GM19099 (cell line): ENCODE measurements at regions not wholly inside any gene's neighbourhood (a gene's known extent, or its start where the extent isn't known, plus 50 kb on each side); places are given as distances from the start of the nearest gene placed in this dataset.

ENCODE experiments used
- POLR2A ChIP-seq: IDR thresholded peaks from 3 replicates; pipeline ENCODE4 v1.6.1; 2011; ENCODE audit warnings: low read depth; ENCODE audit not compliant: insufficient read length; ENCODE audit errors: extremely low read depth

DNA sequence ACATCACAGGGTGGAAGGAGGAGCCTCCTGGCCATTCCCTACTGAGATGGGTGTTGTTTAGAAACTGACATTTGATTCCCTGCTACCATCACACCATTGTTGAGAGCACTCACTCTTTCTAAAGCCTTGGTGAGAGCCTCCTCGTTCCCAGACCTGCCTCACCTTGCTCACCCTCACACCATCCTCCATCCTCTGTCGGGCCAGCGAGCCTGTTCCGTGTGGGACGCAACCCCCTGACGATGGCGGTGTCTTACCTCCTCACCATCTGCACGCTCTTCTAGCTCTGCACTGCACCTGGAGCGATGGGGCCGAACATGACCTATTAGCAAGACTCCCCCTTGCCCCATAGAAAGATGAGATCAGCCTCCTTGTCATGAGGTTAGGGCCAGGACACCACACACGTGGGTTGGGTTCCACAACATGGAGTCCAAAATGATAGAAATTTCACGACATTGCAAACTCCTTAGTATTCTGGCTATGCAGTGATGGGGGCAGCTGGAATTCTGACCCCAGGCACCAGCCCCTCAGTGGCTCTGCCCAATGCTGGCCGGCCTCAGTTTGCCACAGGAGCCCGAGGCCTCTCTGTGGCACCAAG lies 1017.9 kb downstream of the TBC1D22A start:
- TF ChIP-seq POLR2A, result no peak

DNA sequence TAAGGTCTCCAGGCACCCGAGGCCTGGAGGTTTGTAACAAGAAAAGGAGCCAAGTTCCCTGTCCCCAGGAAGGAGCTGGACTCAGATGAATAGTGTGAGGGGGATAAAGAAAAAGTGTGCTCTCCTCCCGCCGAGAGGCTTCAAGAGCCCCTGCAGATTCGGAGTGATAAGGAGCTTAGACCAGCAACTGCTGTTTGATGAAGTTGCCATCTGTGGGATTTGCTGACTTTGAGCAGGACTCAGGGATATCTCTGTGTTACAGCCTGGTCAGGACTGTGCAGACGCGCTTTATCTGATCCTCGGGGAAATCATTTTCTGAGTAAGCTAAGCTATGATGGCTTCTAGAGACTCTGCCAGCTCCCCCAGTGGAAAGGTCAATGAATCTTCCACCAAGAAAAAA lies 1017.0 kb downstream of the TBC1D22A start:
- no peak for TF ChIP-seq POLR2A

DNA sequence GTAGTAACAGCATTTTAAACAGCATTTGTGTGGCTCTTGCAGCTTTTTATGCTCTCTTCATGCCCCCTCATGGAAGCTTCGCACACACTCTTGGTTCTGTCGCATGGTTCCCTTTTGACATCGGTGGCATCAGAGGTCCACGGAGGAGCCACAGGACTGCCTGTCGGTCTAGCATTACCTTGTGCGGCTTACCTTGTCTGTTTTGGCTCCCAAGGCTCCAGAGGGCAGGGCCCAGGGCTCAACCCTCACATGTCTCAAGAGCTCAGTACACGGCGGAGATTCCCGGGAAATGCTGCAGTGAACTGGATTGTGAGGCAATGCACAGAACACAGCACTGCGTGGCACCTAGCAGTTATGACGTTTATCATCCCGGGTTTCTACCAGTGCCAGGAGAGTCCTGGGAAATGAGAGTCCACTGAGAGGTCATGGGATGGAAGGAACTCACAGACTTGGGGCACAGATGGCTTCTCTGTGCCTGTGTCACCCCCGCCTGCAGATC lies 1015.8 kb downstream of the TBC1D22A start:
- TF ChIP-seq POLR2A, result no peak

DNA sequence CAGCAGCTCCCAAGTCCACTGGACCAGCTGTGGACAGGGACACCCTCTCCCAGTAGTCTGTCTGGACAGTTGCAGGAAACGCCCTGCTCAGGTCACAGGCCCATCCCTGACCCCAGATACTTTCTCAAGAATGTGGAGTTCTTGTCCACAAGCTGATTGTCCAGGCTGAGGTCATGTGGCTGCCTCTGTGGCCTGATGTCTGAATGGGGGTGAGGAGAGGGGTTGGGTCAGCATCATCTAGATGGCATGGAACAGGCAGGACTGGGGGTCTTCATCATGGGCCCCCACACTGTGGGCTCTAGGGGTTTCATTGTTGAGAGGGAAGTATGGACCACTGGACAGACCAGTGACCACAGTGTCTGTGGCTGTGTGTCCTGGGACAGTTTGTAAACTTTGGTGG lies 1015.0 kb downstream of the TBC1D22A start:
- no peak for TF ChIP-seq POLR2A

DNA sequence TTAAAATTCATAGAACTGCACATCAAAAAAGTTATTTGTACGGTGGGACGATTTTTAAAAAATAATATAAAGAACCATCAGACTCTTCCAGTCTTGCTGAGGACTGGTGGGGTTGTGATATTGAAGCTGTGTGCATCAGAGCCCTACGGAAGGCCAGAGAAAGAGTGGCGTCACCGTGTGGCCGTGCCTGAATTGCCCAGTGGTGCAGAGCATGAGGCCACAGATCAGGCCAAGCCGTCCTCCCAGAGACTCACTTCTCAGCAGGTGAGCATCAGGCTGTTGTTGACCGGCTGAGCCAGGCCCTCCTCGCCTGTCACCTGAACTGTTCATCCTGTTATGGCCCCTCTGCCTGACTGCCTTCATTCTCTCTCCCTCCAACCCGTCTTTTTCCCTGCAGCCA lies 1013.9 kb downstream of the TBC1D22A start:
- no peak for TF ChIP-seq POLR2A

DNA sequence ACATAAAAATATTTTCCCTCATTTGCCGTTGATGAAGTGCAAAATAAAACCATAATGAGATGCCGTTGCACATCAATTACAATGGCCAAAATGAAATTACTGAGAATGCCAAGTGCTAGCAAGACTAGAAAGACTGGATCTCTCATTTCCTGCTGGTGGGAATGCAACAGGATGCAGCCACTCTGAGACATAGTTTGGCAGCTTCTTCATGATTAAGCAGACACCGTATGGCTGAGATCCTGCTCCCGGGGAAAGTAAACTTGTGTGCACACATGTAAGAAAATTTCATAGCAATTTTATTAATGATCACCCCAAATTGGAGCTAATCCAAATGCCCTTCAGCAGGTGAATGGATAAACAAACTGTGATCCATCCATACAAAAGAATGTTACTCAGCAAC lies 1013.2 kb downstream of the TBC1D22A start:
- no peak for TF ChIP-seq POLR2A

DNA sequence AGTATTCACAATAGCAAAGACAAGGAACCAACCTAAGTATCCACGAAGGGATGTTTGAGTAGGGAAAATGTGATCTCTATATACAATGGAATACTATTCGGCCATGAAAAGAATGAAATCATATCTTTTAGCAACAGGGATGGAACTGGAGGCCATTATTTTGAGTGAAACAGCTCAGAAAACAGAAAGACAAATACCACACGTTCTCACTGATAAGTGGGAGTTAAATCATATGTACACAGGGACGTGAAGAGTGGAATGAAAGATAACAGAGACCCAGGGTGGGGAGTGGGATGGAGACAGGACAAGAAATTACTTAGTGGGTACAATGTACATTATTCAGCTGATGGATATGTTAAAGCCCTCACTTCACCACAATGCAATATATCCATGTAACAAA lies 1012.7 kb downstream of the TBC1D22A start:
- TF ChIP-seq POLR2A, result no peak

DNA sequence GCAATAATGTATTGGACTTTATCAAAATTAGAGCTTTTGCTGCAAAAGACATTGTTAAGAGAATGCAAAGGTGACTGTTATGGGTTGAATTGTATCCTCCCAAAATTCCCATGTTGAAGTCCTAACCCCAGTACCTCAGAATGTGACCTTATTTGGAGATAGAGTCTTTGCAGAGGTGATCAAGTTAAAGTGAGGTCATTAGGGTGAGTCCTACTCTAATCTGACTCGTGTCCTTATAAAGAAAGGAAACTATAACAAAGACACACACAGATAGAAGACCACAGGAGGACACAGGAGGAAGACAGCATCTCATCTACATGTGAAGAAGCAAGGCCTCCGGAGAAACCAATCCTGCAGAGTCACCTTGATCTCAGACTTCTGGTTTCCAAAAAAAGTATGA lies 1011.2 kb downstream of the TBC1D22A start:
- no peak for TF ChIP-seq POLR2A

DNA sequence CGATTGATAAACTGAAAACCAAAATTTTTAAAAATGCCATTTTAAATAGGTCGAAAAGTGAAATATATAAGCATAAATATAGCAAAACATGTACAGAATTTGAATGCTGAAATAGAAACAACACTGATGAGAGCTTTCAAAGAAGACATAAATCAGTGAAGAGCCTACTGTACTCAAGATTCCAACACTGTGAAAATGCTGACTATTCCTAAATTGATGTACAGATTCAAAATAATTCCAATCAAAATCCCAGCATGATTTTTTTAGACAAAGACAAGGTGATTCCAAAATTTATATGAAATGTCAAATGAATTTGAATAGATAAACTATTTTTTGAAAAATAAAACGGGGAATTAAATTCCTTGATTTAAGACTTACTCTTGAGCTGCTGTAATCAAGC lies 1010.4 kb downstream of the TBC1D22A start:
- no peak for TF ChIP-seq POLR2A

DNA sequence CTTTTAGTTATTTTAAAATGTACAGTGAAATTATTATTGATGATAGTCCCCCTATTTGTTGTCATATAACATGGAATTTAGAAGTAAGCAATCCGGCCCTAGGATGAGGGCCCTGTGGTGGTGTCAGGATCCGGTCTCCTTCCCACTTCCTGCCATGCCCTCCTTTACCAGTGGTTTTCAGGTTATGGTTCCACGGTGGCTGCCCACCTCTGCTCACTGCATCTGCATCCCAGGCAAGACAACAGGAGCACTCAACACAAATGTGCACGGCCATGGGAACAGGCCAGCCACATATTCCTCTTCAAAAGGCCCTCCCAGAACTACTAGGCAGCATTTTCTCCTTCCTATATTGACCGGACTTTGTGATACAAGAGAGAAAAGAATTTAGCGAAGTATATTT lies 1007.2 kb downstream of the TBC1D22A start:
- TF ChIP-seq POLR2A, result no peak

DNA sequence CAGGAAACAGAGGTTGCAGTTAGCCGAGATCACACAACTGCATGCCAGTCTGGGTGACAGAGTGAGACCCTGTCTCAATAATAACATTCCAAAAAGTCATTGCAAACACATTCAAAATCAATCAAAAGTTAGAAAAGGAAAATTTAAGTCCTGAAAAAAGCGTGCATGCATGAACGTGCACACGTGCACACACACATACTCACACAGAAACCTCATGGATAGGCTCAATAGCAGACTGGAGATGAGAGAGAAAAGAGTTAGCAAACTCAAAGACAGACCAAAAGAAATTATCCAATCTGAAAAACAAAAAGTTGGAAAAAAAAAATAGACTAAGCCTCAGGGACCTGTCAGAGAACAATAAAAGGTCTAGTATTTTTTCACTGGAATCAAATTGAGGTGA lies 1005.6 kb downstream of the TBC1D22A start:
- TF ChIP-seq POLR2A, result no peak

DNA sequence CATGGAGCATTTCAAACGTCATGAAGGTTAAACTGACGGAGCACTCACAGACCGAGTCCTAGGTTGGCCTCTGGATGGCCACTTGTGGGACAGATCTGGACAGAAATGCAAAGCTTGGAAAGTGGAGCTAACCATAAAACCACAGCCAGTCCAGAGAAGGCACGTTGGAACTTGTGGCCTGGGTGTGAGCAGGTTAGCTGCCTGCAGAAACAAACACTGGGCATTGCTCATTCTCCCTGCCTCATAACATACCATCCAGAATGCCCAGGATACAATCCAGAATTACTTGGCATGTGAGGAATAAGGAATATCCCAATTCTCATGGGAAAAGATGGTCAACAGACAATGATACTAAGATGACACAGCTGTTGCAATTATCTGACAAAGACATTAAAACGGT lies 1005.0 kb downstream of the TBC1D22A start:
- no peak for TF ChIP-seq POLR2A

DNA sequence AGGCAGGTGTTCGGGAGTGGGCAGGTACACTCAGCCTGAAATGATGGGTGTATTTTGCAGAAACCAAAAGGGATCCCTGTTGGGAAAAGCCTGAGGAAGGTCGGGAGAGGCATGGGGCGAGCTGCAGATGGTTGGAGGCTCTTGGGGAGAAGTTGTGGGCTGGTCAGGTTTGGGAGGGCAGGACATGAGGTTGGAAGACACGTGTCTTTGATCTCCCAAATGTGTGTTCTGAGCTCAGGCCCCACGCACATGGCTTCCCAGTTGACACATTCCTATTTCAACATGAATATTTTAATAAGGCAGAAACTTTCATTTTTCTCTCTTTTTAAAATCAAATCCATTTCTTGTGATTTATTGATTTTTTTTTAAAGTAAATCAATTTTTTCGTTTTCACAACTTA lies 1003.3 kb downstream of the TBC1D22A start:
- TF ChIP-seq POLR2A, result no peak

DNA sequence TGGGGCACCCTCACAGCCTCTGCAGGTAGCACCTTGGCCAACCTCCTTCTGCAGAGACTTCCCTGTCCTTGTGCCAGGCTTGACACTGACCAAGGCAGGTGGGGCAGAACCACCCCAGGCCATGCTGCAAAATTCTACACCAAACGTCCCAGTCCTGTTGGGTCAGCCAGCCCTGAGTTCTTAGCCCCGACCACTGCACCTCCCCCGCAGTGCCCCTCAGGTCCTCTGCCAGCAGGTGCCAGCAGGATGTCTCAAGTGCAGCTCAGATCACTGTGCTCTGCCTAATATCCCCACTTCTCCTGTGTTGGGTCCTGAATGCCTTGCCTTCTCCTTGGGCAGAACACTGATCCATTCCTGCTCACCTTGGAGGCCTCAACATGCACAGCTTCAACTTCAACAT lies 999.7 kb downstream of the TBC1D22A start:
- TF ChIP-seq POLR2A, result no peak

DNA sequence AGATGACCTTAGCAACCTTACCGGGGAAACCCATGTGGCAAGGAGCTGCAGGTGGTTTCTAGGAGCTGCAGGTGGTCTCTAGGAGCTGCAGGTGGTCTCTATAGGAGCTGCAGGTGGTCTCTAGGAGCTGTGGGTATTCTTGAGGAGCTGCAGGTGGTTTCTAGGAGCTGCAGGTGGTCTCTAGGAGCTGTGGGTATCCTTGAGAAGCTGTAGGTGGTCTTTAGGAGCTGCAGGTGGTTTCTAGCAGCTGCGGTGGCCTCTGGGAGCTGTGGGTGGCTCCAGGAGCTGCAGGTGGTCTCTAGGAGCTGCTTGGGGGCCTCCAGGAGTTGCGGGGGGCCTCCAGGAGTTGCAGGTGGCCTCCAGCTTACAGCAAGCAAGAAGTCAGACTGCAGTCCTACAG lies 997.5 kb downstream of the TBC1D22A start:
- no peak for TF ChIP-seq POLR2A

DNA sequence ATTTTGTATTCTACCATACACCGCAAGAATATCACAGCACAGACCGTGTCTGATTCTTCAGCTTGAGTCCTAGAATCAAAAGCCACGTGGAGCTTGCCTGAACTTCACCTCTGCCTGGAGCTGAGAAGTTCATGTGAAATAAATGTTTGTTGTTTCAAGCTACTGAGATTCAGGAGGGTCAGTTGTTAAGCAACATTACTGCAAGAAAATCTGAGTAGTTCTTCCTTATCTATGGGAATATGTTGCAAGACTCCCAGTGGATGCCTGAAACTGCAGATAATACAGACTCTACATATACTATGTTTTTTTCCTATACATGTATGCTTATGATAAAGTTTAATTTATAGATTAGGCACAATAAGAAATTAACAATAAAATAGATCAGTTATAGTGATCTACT lies 995.3 kb downstream of the TBC1D22A start:
- TF ChIP-seq POLR2A, result no peak

DNA sequence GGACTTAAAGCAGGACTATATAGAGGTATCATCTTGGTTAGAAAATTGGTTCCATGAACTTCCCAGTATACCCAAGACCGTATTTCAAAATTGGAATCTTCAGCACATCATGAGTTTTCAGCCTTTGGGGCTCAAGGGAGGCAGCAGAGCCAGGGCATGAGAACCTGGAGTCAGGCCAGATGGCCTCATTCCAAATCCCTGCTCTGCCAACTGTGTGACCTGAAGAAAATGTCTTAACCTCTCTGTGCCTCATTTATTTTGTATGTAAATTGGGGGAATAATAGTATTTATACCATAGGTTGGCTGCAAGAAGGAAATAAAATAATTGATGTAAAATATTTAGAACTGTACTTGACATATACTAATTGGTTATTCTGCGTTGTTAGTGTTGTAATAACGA lies 987.6 kb downstream of the TBC1D22A start:
- TF ChIP-seq POLR2A, result no peak

DNA sequence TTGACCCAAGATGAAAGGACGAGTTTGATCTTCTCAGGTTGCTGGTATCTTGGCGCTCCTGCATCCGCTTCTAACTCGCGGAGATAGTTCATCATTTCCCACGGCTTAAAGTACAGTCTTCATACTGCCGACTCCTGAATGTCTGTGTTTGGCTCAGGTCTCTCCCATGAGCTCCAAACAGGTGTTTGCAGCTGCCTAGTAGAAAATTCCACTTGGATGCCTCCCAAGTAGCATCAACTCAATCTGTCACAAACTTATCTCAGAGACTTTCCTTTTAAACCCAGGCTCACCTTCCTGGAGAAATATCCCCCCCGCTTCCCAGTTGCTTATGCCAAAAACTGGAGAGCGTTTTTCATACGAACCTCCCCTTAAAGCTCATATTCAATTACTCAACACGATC lies 986.5 kb downstream of the TBC1D22A start:
- TF ChIP-seq POLR2A, result no peak

DNA sequence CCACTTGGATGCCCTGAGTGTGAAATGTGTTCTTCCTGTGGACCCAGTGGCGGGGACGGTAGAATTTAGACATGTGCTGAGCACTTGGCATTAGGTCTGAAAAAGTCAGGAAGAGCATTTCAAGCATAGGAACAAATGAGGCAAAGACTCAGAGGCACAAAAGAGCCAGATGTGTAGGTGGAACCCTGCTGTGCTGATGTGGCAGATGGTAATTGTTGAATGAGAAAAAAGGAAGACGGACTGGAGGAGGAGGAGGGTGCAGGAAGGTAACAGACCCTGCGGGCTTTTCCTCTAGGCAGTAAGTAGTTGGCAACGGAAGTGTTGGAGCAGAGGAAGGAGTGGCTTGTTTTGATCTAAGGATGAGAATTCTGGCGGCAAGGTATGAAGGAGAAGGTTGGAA lies 985.8 kb downstream of the TBC1D22A start:
- TF ChIP-seq POLR2A, result no peak
